ENCODE measurements at regions not wholly inside any gene's neighbourhood (a gene's known extent, or its start where the extent isn't known, plus 50 kb on each side); places are given as distances from the start of the nearest gene placed in this dataset.

GRCh38 chr1:108027389-108027788 is 62.4 kb upstream of the VAV3 start:
- H3K9ac ChIP-seq (ENCODE audit: low read length): no peak overlapping the region
- no peaks in the 10 kb centered on the region for H3K9me2 ChIP-seq (replicated peaks; ENCODE audit: insufficient read depth, low read length)
- H3K27ac ChIP-seq (ENCODE audit: low read depth, low read length): no peak overlapping the region
- no peak overlapping the region for H3K4me3 ChIP-seq (ENCODE audit: insufficient read depth, low read length, poor library complexity, severe bottlenecking)
- H3K79me2 ChIP-seq (ENCODE audit: insufficient read depth, low read length): no peaks in the 10 kb centered on the region
- H3K4me2 ChIP-seq (ENCODE audit: low read depth, low read length, poor library complexity, severe bottlenecking): no peak overlapping the region
- H3K36me3 ChIP-seq (ENCODE audit: low read length): no peaks in the 10 kb centered on the region
- H3K9me3 ChIP-seq (ENCODE audit: insufficient read depth, low read length): no peaks in the 10 kb centered on the region
- no peaks in the 10 kb centered on the region for H3K27me3 ChIP-seq (ENCODE audit: low read length)
- H2AFZ ChIP-seq (ENCODE audit: low read depth, low read length, severe bottlenecking): no peak overlapping the region
- H3F3A ChIP-seq (ENCODE audit: insufficient read depth): no peaks in the 10 kb centered on the region
- H4K20me1 ChIP-seq (ENCODE audit: low read depth, low read length): no peaks in the 10 kb centered on the region
- TF ChIP-seq EZH2phosphoT487 (conservative IDR thresholded peaks at IDR 0.05; ENCODE audit: low read length): no peak
- no peak for TF ChIP-seq CTCF (IDR thresholded peaks at IDR 0.05; ENCODE audit: insufficient read depth, low read length, poor library complexity, severe bottlenecking)

- no peaks in the 10 kb centered on the region for H3K36me3 ChIP-seq (ENCODE audit: low read length)
- H3K79me2 ChIP-seq (ENCODE audit: insufficient read depth, low read length): no peaks in the 10 kb centered on the region
- H3K4me2 ChIP-seq (ENCODE audit: low read depth, low read length, poor library complexity, severe bottlenecking): no peak overlapping the region
- no peak for TF ChIP-seq CTCF (IDR thresholded peaks at IDR 0.05; ENCODE audit: insufficient read depth, low read length, poor library complexity, severe bottlenecking)
- TF ChIP-seq EZH2phosphoT487 (conservative IDR thresholded peaks at IDR 0.05; ENCODE audit: low read length): no peak
- H3K4me3 ChIP-seq (ENCODE audit: insufficient read depth, low read length, poor library complexity, severe bottlenecking): no peak overlapping the region
- H3F3A ChIP-seq (ENCODE audit: insufficient read depth): no peaks in the 10 kb centered on the region
- no peaks in the 10 kb centered on the region for H4K20me1 ChIP-seq (ENCODE audit: low read depth, low read length)
- H3K9ac ChIP-seq (ENCODE audit: low read length): no peak overlapping the region
- no peaks in the 10 kb centered on the region for H3K27me3 ChIP-seq (ENCODE audit: low read length)
- H2AFZ ChIP-seq (ENCODE audit: low read depth, low read length, severe bottlenecking): no peak overlapping the region
- no peaks in the 10 kb centered on the region for H3K9me2 ChIP-seq (replicated peaks; ENCODE audit: insufficient read depth, low read length)
- H3K27ac ChIP-seq (ENCODE audit: low read depth, low read length): no peak overlapping the region
- H3K9me3 ChIP-seq (ENCODE audit: insufficient read depth, low read length): no peaks in the 10 kb centered on the region
These were observed 52.7 kb upstream of the VAV3 start for GRCh38 chr1:108017698-108018097.

- H3F3A ChIP-seq (ENCODE audit: insufficient read depth): no peaks in the 10 kb centered on the region
- H3K9ac ChIP-seq (ENCODE audit: low read length): no peak overlapping the region
- no peaks in the 10 kb centered on the region for H3K27me3 ChIP-seq (ENCODE audit: low read length)
- H3K27ac ChIP-seq (ENCODE audit: low read depth, low read length): no peak overlapping the region
- H3K36me3 ChIP-seq (ENCODE audit: low read length): no peaks in the 10 kb centered on the region
- TF ChIP-seq EZH2phosphoT487 (conservative IDR thresholded peaks at IDR 0.05; ENCODE audit: low read length): no peak
- H3K4me2 ChIP-seq (ENCODE audit: low read depth, low read length, poor library complexity, severe bottlenecking): no peak overlapping the region
- H2AFZ ChIP-seq (ENCODE audit: low read depth, low read length, severe bottlenecking): no peak overlapping the region
- H3K4me3 ChIP-seq (ENCODE audit: insufficient read depth, low read length, poor library complexity, severe bottlenecking): no peak overlapping the region
- H3K9me3 ChIP-seq (ENCODE audit: insufficient read depth, low read length): no peaks in the 10 kb centered on the region
- no peaks in the 10 kb centered on the region for H4K20me1 ChIP-seq (ENCODE audit: low read depth, low read length)
- H3K79me2 ChIP-seq (ENCODE audit: insufficient read depth, low read length): no peaks in the 10 kb centered on the region
- no peaks in the 10 kb centered on the region for H3K9me2 ChIP-seq (replicated peaks; ENCODE audit: insufficient read depth, low read length)
These were observed 51.5 kb upstream of the VAV3 start for GRCh38 chr1:108016451-108016920.
